GM12891 (cell line): ENCODE measurements at regions not wholly inside any gene's neighbourhood (a gene's known extent, or its start where the extent isn't known, plus 50 kb on each side); places are given as distances from the start of the nearest gene placed in this dataset.
"Not testable (repeated sequence)": the region's sequence is repeated elsewhere in the genome, so short reads cannot be mapped to it uniquely, and the experiment has no call there.

Experiments used
- DNase-seq: peaks from one replicate; pipeline ENCODE4 v3.0.0; 2011; ENCODE audit warnings: low spot score; ENCODE audit not compliant: insufficient read length
- FAIRE-seq: peaks from 2 replicates; lab custom pipeline; 2011; peaks lifted over from hg19 to GRCh38; lab: Jason Lieb, UNC
- PAX5 ChIP-seq: IDR thresholded peaks from 2 replicates; pipeline ENCODE4 v1.6.1; 2011; ENCODE audit warnings: low read length, moderate library complexity, mild to moderate bottlenecking; ENCODE audit not compliant: insufficient read depth, severe bottlenecking
- POLR2A ChIP-seq: IDR thresholded peaks from 2 replicates; pipeline ENCODE4 v1.6.1; 2011; ENCODE audit warnings: low read depth, low read length, control low read depth
- POLR2AphosphoS5 ChIP-seq: IDR thresholded peaks from 2 replicates; pipeline ENCODE4 v1.6.1; 2011; ENCODE audit warnings: low read depth, low read length, control low read depth
- POU2F2 ChIP-seq: IDR thresholded peaks from 2 replicates; pipeline ENCODE4 v1.6.1; 2011; ENCODE audit warnings: low read depth, mild to moderate bottlenecking, control low read depth, low read length, moderate library complexity
- SPI1 ChIP-seq: IDR thresholded peaks from 2 replicates; pipeline ENCODE4 v1.6.1; 2011; ENCODE audit warnings: low read depth, low read length, control low read depth
- TAF1 ChIP-seq: IDR thresholded peaks from 2 replicates; pipeline ENCODE4 v1.6.1; 2011; ENCODE audit warnings: low read depth, low read length, control low read depth

- no peak for TF ChIP-seq POLR2AphosphoS5
- no peak for TF ChIP-seq POLR2A
- FAIRE-seq (no peak), DNase-seq (no peak)
Measured at GRCh38 chr3:153628591-153628990, 466.6 kb downstream of the RAP2B start.

GRCh38 chr3:153629148-153629547, 467.1 kb downstream of the RAP2B start:
- FAIRE-seq (no peak), DNase-seq (no peak)
- no peak for TF ChIP-seq PAX5
- TF ChIP-seq POU2F2: no peak
- TF ChIP-seq TAF1: no peak
- no peak for TF ChIP-seq SPI1
- TF ChIP-seq POLR2AphosphoS5: no peak

GRCh38 chr3:153631102-153631501, 469.1 kb downstream of the RAP2B start:
- FAIRE-seq (no peak), DNase-seq (no peak)

GRCh38 chr3:153631664-153632063, 469.6 kb downstream of the RAP2B start:
- FAIRE-seq (no peak), DNase-seq (no peak)
- TF ChIP-seq SPI1: no peak
- no peak for TF ChIP-seq POLR2A
- TF ChIP-seq POU2F2: no peak
- TF ChIP-seq POLR2AphosphoS5: no peak
- no peak for TF ChIP-seq TAF1
- TF ChIP-seq PAX5: no peak

More at GRCh38 chr3:153631102-153631501, 469.1 kb downstream of the RAP2B start:
- TF ChIP-seq POU2F2 (no peak), SPI1 (no peak), POLR2AphosphoS5 (no peak), PAX5 (no peak), TAF1 (no peak), POLR2A (no peak)

- TF ChIP-seq POU2F2 (no peak), SPI1 (no peak), PAX5 (no peak), POLR2AphosphoS5 (no peak), TAF1 (no peak), POLR2A (no peak)
- DNase-seq (no peak), FAIRE-seq (no peak)
Measured at GRCh38 chr3:153633407-153633806, 471.4 kb downstream of the RAP2B start.

GRCh38 chr3:153634683-153635082, 472.7 kb downstream of the RAP2B start:
- DNase-seq (no peak), FAIRE-seq (no peak)
- TF ChIP-seq PAX5 (no peak), SPI1 (no peak)

- TF ChIP-seq POLR2AphosphoS5 (no peak), TAF1 (no peak), SPI1 (no peak), PAX5 (no peak), POLR2A (no peak), POU2F2 (no peak)
- DNase-seq (no peak), FAIRE-seq (no peak)
Measured at GRCh38 chr3:153639631-153640030, 477.6 kb downstream of the RAP2B start.

- no peak for FAIRE-seq
- DNase-seq: no peak
- TF ChIP-seq POLR2AphosphoS5: no peak
- TF ChIP-seq TAF1: no peak
- TF ChIP-seq POLR2A: no peak
- no peak for TF ChIP-seq POU2F2
- no peak for TF ChIP-seq PAX5
- no peak for TF ChIP-seq SPI1
Measured at GRCh38 chr3:153640689-153641665, 479.0 kb downstream of the RAP2B start.

- not testable (repeated sequence) for DNase-seq, FAIRE-seq
Measured at GRCh38 chr3:153642576-153642975, 478.6 kb upstream of the ARHGEF26 start.

- FAIRE-seq, DNase-seq: not testable (repeated sequence)
Measured at GRCh38 chr3:153643471-153643870, 477.7 kb upstream of the ARHGEF26 start.

- no peak for DNase-seq
- FAIRE-seq: no peak
- TF ChIP-seq PAX5 (no peak), POLR2AphosphoS5 (no peak), TAF1 (no peak), POU2F2 (no peak), SPI1 (no peak), POLR2A (no peak)
Measured at GRCh38 chr3:153649286-153649839, 471.8 kb upstream of the ARHGEF26 start.
